ENCODE measurements at regions not wholly inside any gene's neighbourhood (a gene's known extent, or its start where the extent isn't known, plus 50 kb on each side); places are given as distances from the start of the nearest gene placed in this dataset.

- Histone ChIP-seq H3K79me2 (replicated peaks; ENCODE audit: insufficient read depth, low read length) (no peaks in the 10 kb centered on the region), H3F3A (ENCODE audit: insufficient read depth, low read length, poor library complexity, severe bottlenecking) (no peaks in the 10 kb centered on the region), H3K36me3 (ENCODE audit: insufficient read depth, low read length) (no peaks in the 10 kb centered on the region), H3K27me3 (ENCODE audit: insufficient read depth, low read depth, low read length) (no peaks in the 10 kb centered on the region), H3K27ac (ENCODE audit: low read length) (no peak overlapping the region), H3K4me3 (ENCODE audit: low read length) (no peak overlapping the region), H3K4me2 (ENCODE audit: low read length) (no peak overlapping the region), H3K9me2 (ENCODE audit: insufficient read depth, low read length) (no peaks in the 10 kb centered on the region), H2AFZ (ENCODE audit: low read depth, low read length) (no peak overlapping the region), H3K9me3 (ENCODE audit: low read length) (no peaks in the 10 kb centered on the region), H3K9ac (ENCODE audit: low read length) (no peak overlapping the region), H4K20me1 (ENCODE audit: insufficient read depth) (no peaks in the 10 kb centered on the region)
- TF ChIP-seq POLR2AphosphoS5 (IDR thresholded peaks at IDR 0.05) (no peak), TAF1 (IDR thresholded peaks at IDR 0.05; ENCODE audit: low read depth) (no peak), EZH2 (IDR thresholded peaks at IDR 0.05; ENCODE audit: borderline replicate concordance, insufficient read depth, low read length, poor library complexity, severe bottlenecking) (no peak), SMC3 (conservative IDR thresholded peaks at IDR 0.05; ENCODE audit: poor library complexity) (no peak), CTCF (IDR thresholded peaks at IDR 0.05; ENCODE audit: poor library complexity, severe bottlenecking) (no peak)
Observed at GRCh38 chr9:86792136-86792535, 155.2 kb downstream of the GAS1 start.

GRCh38 chr9:86790805-86791204 lies 156.5 kb downstream of the GAS1 start:
- no peak overlapping the region for H2AFZ ChIP-seq (ENCODE audit: low read depth, low read length)
- H4K20me1 ChIP-seq (ENCODE audit: insufficient read depth): no peaks in the 10 kb centered on the region
- TF ChIP-seq RAD21 (conservative IDR thresholded peaks at IDR 0.05) (no peak), MXI1 (conservative IDR thresholded peaks at IDR 0.05; ENCODE audit: poor library complexity, severe bottlenecking) (no peak), EZH2 (IDR thresholded peaks at IDR 0.05; ENCODE audit: borderline replicate concordance, insufficient read depth, low read length, poor library complexity, severe bottlenecking) (no peak)
- H3K9me2 ChIP-seq (ENCODE audit: insufficient read depth, low read length): no peaks in the 10 kb centered on the region
- no peaks in the 10 kb centered on the region for H3F3A ChIP-seq (ENCODE audit: insufficient read depth, low read length, poor library complexity, severe bottlenecking)
- H3K27me3 ChIP-seq (ENCODE audit: insufficient read depth, low read depth, low read length): no peaks in the 10 kb centered on the region
- no peak overlapping the region for H3K27ac ChIP-seq (ENCODE audit: low read length)
- H3K79me2 ChIP-seq (replicated peaks; ENCODE audit: insufficient read depth, low read length): no peaks in the 10 kb centered on the region
- no peak overlapping the region for H3K9ac ChIP-seq (ENCODE audit: low read length)
- H3K4me2 ChIP-seq (ENCODE audit: low read length): no peak overlapping the region
- no peaks in the 10 kb centered on the region for H3K36me3 ChIP-seq (ENCODE audit: insufficient read depth, low read length)
- H3K9me3 ChIP-seq (ENCODE audit: low read length): no peaks in the 10 kb centered on the region
- no peak overlapping the region for H3K4me3 ChIP-seq (ENCODE audit: low read length)

GRCh38 chr9:86788456-86788855 lies 158.8 kb downstream of the GAS1 start:
- H3K27ac ChIP-seq (ENCODE audit: low read length): no peak overlapping the region
- H3K4me2 ChIP-seq (ENCODE audit: low read length): no peak overlapping the region
- H3K4me3 ChIP-seq (ENCODE audit: low read length): no peak overlapping the region
- no peak overlapping the region for H3K9ac ChIP-seq (ENCODE audit: low read length)
- no peak for TF ChIP-seq TAF1 (IDR thresholded peaks at IDR 0.05; ENCODE audit: low read depth)
- TF ChIP-seq POLR2AphosphoS5 (IDR thresholded peaks at IDR 0.05): no peak
- TF ChIP-seq RAD21 (conservative IDR thresholded peaks at IDR 0.05): no peak
- TF ChIP-seq MXI1 (conservative IDR thresholded peaks at IDR 0.05; ENCODE audit: poor library complexity, severe bottlenecking): no peak
- no peak for TF ChIP-seq EP300 (conservative IDR thresholded peaks at IDR 0.05; ENCODE audit: poor library complexity, severe bottlenecking)
- no peak for TF ChIP-seq CTCF (IDR thresholded peaks at IDR 0.05; ENCODE audit: poor library complexity, severe bottlenecking)
- TF ChIP-seq EZH2 (IDR thresholded peaks at IDR 0.05; ENCODE audit: borderline replicate concordance, insufficient read depth, low read length, poor library complexity, severe bottlenecking): no peak
- no peaks in the 10 kb centered on the region for H3K9me3 ChIP-seq (ENCODE audit: low read length)
- H2AFZ ChIP-seq (ENCODE audit: low read depth, low read length): no peak overlapping the region
- no peaks in the 10 kb centered on the region for H3K9me2 ChIP-seq (ENCODE audit: insufficient read depth, low read length)
- H3K27me3 ChIP-seq (ENCODE audit: insufficient read depth, low read depth, low read length): no peaks in the 10 kb centered on the region
- no peaks in the 10 kb centered on the region for H3K79me2 ChIP-seq (replicated peaks; ENCODE audit: insufficient read depth, low read length)
- H3K36me3 ChIP-seq (ENCODE audit: insufficient read depth, low read length): no peaks in the 10 kb centered on the region
- no peaks in the 10 kb centered on the region for H3F3A ChIP-seq (ENCODE audit: insufficient read depth, low read length, poor library complexity, severe bottlenecking)
- H4K20me1 ChIP-seq (ENCODE audit: insufficient read depth): no peaks in the 10 kb centered on the region

All from neural cell (in vitro differentiated cells).